ENCODE measurements at regions not wholly inside any gene's neighbourhood (a gene's known extent, or its start where the extent isn't known, plus 50 kb on each side); places are given as distances from the start of the nearest gene placed in this dataset.
"Not testable (repeated sequence)": the region's sequence is repeated elsewhere in the genome, so short reads cannot be mapped to it uniquely, and the experiment has no call there.

DNA sequence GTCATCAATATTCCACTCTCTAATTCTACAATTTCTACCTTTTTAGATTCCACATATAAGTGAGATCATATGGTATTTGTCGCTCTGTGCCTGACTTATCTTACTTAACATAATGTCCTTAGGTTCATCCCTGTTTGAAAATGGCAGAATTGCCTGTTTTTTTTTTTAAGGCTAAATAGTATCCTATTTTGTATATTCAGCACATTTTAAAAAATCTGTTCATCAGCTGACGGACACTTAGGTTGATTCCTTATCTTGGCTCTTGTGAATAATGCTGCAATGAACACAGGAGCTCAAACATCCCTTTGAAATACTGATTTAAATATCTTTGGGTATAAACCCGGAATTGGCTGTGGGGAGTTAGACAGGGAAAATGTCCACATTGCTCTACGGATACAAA, 326.7 kb upstream of the THBS1 start:
- H3K27me3 ChIP-seq (replicated peaks; ENCODE audit: insufficient read depth, low read length): no peaks in the 10 kb centered on the region
- no peak for DNase-seq
- no peak overlapping the region for H3K4me3 ChIP-seq (ENCODE audit: low read length)
- H3K4me1 ChIP-seq (ENCODE audit: low read length): no peaks in the 10 kb centered on the region
- no peaks in the 10 kb centered on the region for H3K79me2 ChIP-seq (ENCODE audit: low read length)
- no peaks in the 10 kb centered on the region for H4K20me1 ChIP-seq (ENCODE audit: insufficient read depth, low read length)
- H2AFZ ChIP-seq (ENCODE audit: low read length): no peak overlapping the region
- H3F3A ChIP-seq (ENCODE audit: insufficient read depth, low read length): no peaks in the 10 kb centered on the region
- no peak for TF ChIP-seq CTCF (IDR thresholded peaks at IDR 0.05; ENCODE audit: low read length)
- no peak for TF ChIP-seq EZH2phosphoT487 (IDR thresholded peaks at IDR 0.05; ENCODE audit: low read length)
- H3K9me3 ChIP-seq (replicated peaks; ENCODE audit: insufficient read depth, low read length): no peaks in the 10 kb centered on the region
- no peak overlapping the region for H3K27ac ChIP-seq (ENCODE audit: low read length)
- H3K36me3 ChIP-seq (replicated peaks; ENCODE audit: insufficient read depth, low read length): no peaks in the 10 kb centered on the region
- H3K4me2 ChIP-seq (ENCODE audit: low read depth, low read length): no peak overlapping the region
- H3K9me2 ChIP-seq (replicated peaks; ENCODE audit: insufficient read depth, low read length): no peaks in the 10 kb centered on the region
- no peak overlapping the region for H3K9ac ChIP-seq (ENCODE audit: low read length)

GRCh38 chr15:39255760-39256159, 325.1 kb upstream of the THBS1 start:
- no peak overlapping the region for H3K4me2 ChIP-seq (ENCODE audit: low read depth, low read length)
- no peak for DNase-seq
- TF ChIP-seq EZH2 (optimal IDR thresholded peaks at IDR 0.05; ENCODE audit: low read depth, low read length): no peak
- no peak for TF ChIP-seq CTCF (IDR thresholded peaks at IDR 0.05; ENCODE audit: low read length)
- TF ChIP-seq EZH2phosphoT487 (IDR thresholded peaks at IDR 0.05; ENCODE audit: low read length): no peak
- H2AFZ ChIP-seq (ENCODE audit: low read length): no peak overlapping the region
- H3K9ac ChIP-seq (ENCODE audit: low read length): no peak overlapping the region
- no peaks in the 10 kb centered on the region for H3K4me1 ChIP-seq (ENCODE audit: low read length)
- no peaks in the 10 kb centered on the region for H3K9me2 ChIP-seq (replicated peaks; ENCODE audit: insufficient read depth, low read length)
- no peaks in the 10 kb centered on the region for H3K27me3 ChIP-seq (replicated peaks; ENCODE audit: insufficient read depth, low read length)
- no peaks in the 10 kb centered on the region for H3K79me2 ChIP-seq (ENCODE audit: low read length)
- no peak overlapping the region for H3K27ac ChIP-seq (ENCODE audit: low read length)
- H3K4me3 ChIP-seq (ENCODE audit: low read length): no peak overlapping the region
- no peaks in the 10 kb centered on the region for H3K9me3 ChIP-seq (replicated peaks; ENCODE audit: insufficient read depth, low read length)
- H4K20me1 ChIP-seq (ENCODE audit: insufficient read depth, low read length): no peaks in the 10 kb centered on the region
- no peaks in the 10 kb centered on the region for H3K36me3 ChIP-seq (replicated peaks; ENCODE audit: insufficient read depth, low read length)
- H3F3A ChIP-seq (ENCODE audit: insufficient read depth, low read length): no peaks in the 10 kb centered on the region

DNA sequence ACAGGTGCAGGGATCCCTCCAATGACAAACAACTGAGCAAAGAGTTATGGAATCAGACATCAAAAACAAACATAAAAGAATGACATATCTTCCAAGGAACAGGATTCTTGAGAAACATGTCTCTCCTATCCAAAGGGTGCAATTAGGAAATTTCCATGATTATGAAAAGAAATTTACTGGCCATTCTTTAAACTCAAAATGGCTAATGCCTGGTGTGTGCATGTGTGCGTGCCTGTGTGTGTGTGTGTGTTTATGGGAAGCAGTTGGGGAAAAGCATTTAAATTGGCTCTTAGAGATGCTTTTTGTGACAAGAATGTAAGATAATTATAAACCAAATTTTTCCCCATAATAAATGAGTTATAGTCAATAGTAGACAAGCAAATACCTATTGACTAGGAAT, 320.5 kb upstream of the THBS1 start:
- Histone ChIP-seq H3K9me2 (replicated peaks; ENCODE audit: insufficient read depth, low read length) (no peaks in the 10 kb centered on the region), H2AFZ (ENCODE audit: low read length) (no peak overlapping the region), H3K36me3 (replicated peaks; ENCODE audit: insufficient read depth, low read length) (no peaks in the 10 kb centered on the region), H3K4me2 (ENCODE audit: low read depth, low read length) (no peak overlapping the region), H3K4me1 (ENCODE audit: low read length) (no peaks in the 10 kb centered on the region), H3F3A (ENCODE audit: insufficient read depth, low read length) (no peaks in the 10 kb centered on the region), H3K9me3 (replicated peaks; ENCODE audit: insufficient read depth, low read length) (no peaks in the 10 kb centered on the region), H4K20me1 (ENCODE audit: insufficient read depth, low read length) (no peaks in the 10 kb centered on the region), H3K9ac (ENCODE audit: low read length) (no peak overlapping the region), H3K79me2 (ENCODE audit: low read length) (no peaks in the 10 kb centered on the region), H3K4me3 (ENCODE audit: low read length) (no peak overlapping the region), H3K27me3 (replicated peaks; ENCODE audit: insufficient read depth, low read length) (no peaks in the 10 kb centered on the region), H3K27ac (ENCODE audit: low read length) (no peak overlapping the region)
- DNase-seq: no peak
- no peak for TF ChIP-seq EZH2phosphoT487 (IDR thresholded peaks at IDR 0.05; ENCODE audit: low read length)

DNA sequence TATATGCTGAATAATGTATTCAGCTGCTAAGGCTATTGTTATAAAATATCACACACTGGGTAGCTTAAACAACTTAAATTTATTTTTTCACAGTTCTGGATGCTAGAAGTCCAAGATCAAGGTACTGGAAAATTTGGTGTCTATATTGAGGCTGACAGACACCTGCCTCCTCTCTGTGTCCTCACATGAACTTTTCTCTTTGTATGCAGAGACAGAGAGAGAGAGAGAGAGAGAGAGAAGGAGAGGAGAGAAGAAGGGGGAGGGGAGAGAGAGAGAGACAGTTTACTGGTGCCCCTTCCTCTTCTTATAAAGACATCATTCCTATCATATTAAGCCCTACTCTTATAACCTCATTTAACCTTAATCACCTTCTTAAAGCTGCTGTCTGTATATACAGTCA, 320.1 kb upstream of the THBS1 start:
- no peak overlapping the region for H3K4me2 ChIP-seq (ENCODE audit: low read depth, low read length)
- H3K27me3 ChIP-seq (replicated peaks; ENCODE audit: insufficient read depth, low read length): no peaks in the 10 kb centered on the region
- H4K20me1 ChIP-seq (ENCODE audit: insufficient read depth, low read length): no peaks in the 10 kb centered on the region
- no peaks in the 10 kb centered on the region for H3K9me3 ChIP-seq (replicated peaks; ENCODE audit: insufficient read depth, low read length)
- TF ChIP-seq EZH2phosphoT487 (IDR thresholded peaks at IDR 0.05; ENCODE audit: low read length) (no peak), EZH2 (optimal IDR thresholded peaks at IDR 0.05; ENCODE audit: low read depth, low read length) (no peak)
- no peak overlapping the region for H3K27ac ChIP-seq (ENCODE audit: low read length)
- no peaks in the 10 kb centered on the region for H3K79me2 ChIP-seq (ENCODE audit: low read length)
- no peaks in the 10 kb centered on the region for H3K4me1 ChIP-seq (ENCODE audit: low read length)
- no peak overlapping the region for H2AFZ ChIP-seq (ENCODE audit: low read length)
- no peaks in the 10 kb centered on the region for H3F3A ChIP-seq (ENCODE audit: insufficient read depth, low read length)
- no peaks in the 10 kb centered on the region for H3K36me3 ChIP-seq (replicated peaks; ENCODE audit: insufficient read depth, low read length)
- DNase-seq: no peak
- H3K4me3 ChIP-seq (ENCODE audit: low read length): no peak overlapping the region
- H3K9me2 ChIP-seq (replicated peaks; ENCODE audit: insufficient read depth, low read length): no peaks in the 10 kb centered on the region
- no peak overlapping the region for H3K9ac ChIP-seq (ENCODE audit: low read length)

DNA sequence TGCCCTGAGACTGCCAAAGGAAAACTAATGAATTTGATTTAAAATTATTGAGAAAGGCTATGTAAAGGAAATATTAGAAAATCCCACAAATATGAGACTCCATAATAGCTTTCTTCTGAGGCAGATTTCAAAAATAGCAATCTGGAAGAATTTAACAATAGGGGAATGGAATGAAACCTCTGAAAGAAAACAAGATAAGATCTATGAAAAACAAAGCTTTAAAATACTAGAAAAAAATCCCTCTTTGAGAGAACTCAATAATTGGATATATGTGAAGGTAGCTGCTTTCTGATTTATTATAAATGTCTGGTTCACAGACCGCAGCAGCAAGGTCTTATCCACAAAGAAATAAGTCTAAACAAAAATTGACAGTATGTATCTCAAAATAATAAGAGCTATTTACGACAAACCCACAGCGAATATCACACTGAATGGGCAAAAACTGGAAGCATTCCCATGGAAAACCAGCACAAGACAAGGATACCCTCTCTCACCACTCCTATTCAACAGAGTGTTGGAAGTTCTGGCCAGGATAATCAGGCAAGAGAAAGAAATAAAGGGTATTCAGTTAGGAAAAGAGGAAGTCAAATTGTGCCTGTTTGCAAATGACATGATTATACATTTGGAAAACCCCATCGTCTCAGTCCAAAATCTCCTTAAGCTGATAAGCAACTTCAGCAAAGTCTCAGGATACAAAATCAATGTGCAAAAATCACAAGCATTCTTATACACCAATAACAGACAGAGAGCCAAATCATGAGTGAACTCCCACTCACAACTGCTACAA, 319.3 kb upstream of the THBS1 start:
- not testable (repeated sequence) for H2AFZ ChIP-seq (ENCODE audit: low read length); H3K27me3 ChIP-seq (replicated peaks; ENCODE audit: insufficient read depth, low read length); H3K9me2 ChIP-seq (replicated peaks; ENCODE audit: insufficient read depth, low read length); H3K36me3 ChIP-seq (replicated peaks; ENCODE audit: insufficient read depth, low read length); H3K4me1 ChIP-seq (ENCODE audit: low read length); H3F3A ChIP-seq (ENCODE audit: insufficient read depth, low read length); H3K79me2 ChIP-seq (ENCODE audit: low read length); H3K4me3 ChIP-seq (ENCODE audit: low read length); H4K20me1 ChIP-seq (ENCODE audit: insufficient read depth, low read length); DNase-seq; H3K4me2 ChIP-seq (ENCODE audit: low read depth, low read length); H3K27ac ChIP-seq (ENCODE audit: low read length); H3K9me3 ChIP-seq (replicated peaks; ENCODE audit: insufficient read depth, low read length); H3K9ac ChIP-seq (ENCODE audit: low read length)

GRCh38 chr15:39262995-39263772, 317.7 kb upstream of the THBS1 start:
- H3K4me3 ChIP-seq (ENCODE audit: low read length); H3K79me2 ChIP-seq (ENCODE audit: low read length); H3F3A ChIP-seq (ENCODE audit: insufficient read depth, low read length); H3K9me3 ChIP-seq (replicated peaks; ENCODE audit: insufficient read depth, low read length); H4K20me1 ChIP-seq (ENCODE audit: insufficient read depth, low read length); H3K9me2 ChIP-seq (replicated peaks; ENCODE audit: insufficient read depth, low read length); H2AFZ ChIP-seq (ENCODE audit: low read length); H3K4me1 ChIP-seq (ENCODE audit: low read length); H3K4me2 ChIP-seq (ENCODE audit: low read depth, low read length); H3K9ac ChIP-seq (ENCODE audit: low read length); H3K36me3 ChIP-seq (replicated peaks; ENCODE audit: insufficient read depth, low read length); H3K27ac ChIP-seq (ENCODE audit: low read length); H3K27me3 ChIP-seq (replicated peaks; ENCODE audit: insufficient read depth, low read length): not testable (repeated sequence)
- DNase-seq: peak; percentile 32

Data from MM.1S (cell line).